NCI-H2107 treated with DMSO at 0.1 percent for 48 hours (cell line): ENCODE measurements at regions not wholly inside any gene's neighbourhood (a gene's known extent, or its start where the extent isn't known, plus 50 kb on each side); places are given as distances from the start of the nearest gene placed in this dataset.

Experiments used
- DNase-seq: peaks from one replicate; lab custom pipeline; 2025; ENCODE audit not compliant: unreplicated experiment; lab: John Stamatoyannopoulos, UW

DNA sequence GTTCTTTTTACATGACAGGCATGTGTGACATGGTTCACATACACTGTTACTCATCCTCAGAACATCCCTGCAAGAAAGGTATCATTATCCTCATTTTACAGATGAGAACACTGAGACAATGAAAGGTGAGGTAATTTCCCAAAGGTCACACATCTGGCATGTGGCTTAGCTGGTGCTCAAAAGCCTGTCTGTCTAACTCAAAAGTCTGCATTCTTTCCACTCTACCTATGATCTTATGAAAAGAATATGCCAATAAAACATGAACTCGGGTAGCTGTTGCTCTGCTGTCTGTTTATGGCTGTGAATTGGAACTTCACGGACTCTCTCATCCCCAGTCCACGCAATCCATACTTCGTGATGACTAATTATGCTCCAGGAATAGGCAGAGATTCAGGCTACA lies 79.0 kb upstream of the ODAD2 start:
- no peak for DNase-seq

DNA sequence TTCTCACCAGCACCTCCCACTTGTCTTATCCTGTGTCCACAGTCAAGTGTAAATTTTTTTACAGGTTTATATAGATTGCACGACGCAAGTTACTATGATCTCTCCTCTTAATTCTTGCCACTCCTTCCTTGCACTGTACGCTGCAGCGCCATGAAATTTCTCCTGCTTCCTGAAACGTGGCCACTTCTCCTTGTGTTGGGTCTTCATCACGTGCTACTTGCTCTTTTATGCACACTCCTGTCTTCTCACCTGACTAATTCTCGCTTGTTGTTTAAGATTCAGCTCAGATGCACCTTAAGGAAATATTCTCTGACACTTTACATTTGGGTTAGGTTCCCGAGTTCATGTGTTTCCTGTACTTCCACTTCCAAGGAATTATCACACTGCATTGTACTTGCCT lies 76.5 kb upstream of the ODAD2 start:
- no peak for DNase-seq

DNA sequence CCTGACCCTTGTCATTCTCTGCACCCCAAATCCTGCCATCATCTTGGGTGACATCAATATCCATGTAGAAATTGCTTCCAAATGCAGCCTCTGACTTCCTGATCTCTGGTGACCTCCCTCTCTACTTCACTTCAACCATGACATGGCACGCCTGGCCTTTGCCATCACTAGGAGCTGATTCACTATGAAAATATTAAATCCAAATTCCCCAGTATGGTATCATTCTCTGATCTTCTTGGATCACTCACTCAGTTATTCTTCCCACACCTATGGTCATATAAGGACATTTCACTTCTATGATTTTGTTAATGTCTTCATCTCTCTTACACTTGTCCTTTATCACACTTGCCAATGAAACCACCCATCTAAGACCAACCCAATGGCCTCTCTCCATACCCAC lies 73.7 kb upstream of the ODAD2 start:
- no peak for DNase-seq

DNA sequence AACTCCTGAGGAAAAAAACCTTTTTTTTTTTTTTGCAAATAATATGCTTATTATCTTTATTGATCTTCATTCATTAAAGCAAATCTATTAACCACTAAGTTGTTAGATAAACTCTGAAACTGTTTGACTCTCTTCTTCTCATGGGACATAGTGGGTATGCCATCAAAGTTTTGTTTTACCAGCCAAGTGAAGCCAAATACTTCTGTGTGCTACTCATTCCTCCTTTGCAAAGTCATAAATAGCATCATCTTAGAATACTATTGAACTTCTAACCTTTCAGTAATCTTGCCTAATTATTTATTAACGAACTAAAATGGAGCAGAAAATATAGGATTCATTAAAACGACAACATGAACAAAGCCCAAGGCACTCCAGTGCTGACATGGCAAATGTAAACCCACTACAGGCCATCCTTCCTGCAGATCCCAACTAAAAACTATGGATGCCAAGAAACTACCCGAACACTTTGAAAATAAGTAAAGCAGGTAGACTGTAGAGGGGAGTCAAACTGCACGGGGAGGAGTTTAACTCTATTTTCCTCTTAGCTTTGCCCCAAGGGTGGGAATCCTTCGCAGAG lies 61.2 kb upstream of the ODAD2 start:
- no peak for DNase-seq

DNA sequence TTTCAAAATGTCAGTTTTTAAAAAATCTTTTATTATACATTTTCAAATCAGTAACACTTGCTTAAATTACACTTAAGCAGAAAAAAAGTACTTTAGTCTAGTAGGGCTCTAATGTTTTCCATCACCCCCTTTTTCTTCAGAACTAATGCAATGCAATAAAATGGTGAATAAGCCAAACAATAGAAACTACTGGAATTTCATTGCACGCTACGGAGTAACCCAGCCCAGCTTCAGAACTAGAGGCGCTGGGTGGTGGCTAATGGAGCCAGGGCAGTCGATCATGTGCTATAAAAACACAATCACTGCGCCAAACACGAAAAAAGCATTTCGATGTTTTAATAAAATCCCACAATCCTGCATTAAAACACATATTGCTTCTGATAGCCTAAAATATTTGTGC lies 59.9 kb upstream of the ODAD2 start:
- DNase-seq: no peak

DNA sequence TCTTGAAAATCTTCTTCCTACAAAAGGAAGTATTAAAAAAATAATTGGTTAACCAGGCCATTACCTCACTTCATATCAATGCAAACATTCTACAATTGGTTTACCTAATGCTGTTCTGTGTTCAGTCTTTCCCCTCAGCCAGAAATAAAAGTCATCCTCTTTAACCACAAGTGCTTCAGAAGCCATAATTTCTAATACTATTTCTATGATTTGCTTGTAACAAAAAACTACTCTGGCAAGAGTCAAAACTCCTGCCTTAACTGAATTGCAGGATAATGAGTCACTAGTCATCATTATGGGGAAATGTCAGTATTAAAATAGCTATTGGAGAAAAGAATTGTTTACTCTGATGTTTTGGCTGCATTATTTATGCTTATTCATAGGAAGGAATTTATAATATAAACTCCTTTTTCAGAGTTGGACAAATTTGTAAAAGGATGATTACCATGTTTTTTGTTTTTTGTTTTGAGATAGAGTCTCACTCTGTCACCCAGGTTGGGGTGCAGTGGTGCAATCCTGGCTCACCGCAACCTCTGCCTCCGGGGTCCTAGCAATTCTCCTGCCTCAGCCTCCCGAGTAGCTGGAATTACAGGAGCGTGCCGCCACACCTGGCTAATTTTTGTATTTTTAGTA lies 55.5 kb upstream of the ODAD2 start:
- no peak for DNase-seq

DNA sequence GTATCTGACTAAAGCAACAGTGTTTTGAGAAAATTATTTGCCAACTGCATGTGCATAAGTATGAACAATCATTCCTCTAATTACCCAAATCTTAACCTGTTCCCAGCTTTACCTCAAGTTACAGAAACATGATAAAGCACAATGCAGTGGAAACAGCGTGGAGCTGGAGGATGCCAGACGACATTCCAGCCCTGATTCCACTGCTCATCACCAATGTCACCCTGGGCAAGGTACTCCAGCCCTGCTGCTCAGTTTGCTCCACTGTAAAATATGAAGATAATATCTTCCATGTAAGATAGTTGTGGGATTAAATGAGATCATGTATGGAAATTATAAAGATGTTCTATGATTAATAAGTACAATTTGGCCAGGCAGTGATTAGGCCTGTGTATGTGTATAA lies 50.4 kb upstream of the ODAD2 start:
- DNase-seq: no peak
